Right lobe of liver (tissue), 6 donors: ENCODE measurements at regions not wholly inside any gene's neighbourhood (a gene's known extent, or its start where the extent isn't known, plus 50 kb on each side); places are given as distances from the start of the nearest gene placed in this dataset.

Source experiments
- ATAC-seq, 4 donors: fragments of 200-7000 bp; cut with Tn5 transposase; one replicate each; pipeline ENCODE4 v1.9.1; 2020; ENCODE audit warnings: mild to moderate bottlenecking in 4 of 4, moderate library complexity in 4 of 4
- DNase-seq, 3 donors: peaks; one replicate each; pipeline ENCODE4 v3.0.0-alpha.2; 2020
- H3K27ac ChIP-seq, 3 donors: fragments of 200-600 bp; one replicate each; pipeline ENCODE4 v1.8.0; 2022
- H3K27me3 ChIP-seq, 2 donors: fragments of 200-600 bp; one replicate each; pipeline ENCODE4 v1.8.0; 2022
- H3K36me3 ChIP-seq, 4 donors: fragments of 200-600 bp; sonication (generic) in 1 of 4; one replicate each; pipeline versions ENCODE4 v1.5.1 to v1.8.0; 2017 to 2022; ENCODE audit warnings: control low read depth in 1 of 4
- H3K4me1 ChIP-seq, 4 donors: fragments of 200-600 bp; sonication (generic) in 1 of 4; one replicate each; pipeline versions ENCODE4 v1.5.1 to v1.8.0; 2017 to 2022; ENCODE audit warnings: control low read depth in 1 of 4
- H3K4me3 ChIP-seq, 3 donors: fragments of 200-600 bp; one replicate each; pipeline ENCODE4 v1.8.0; 2022
- H3K9me3 ChIP-seq, 4 donors: fragments of 200-600 bp; sonication (generic) in 1 of 4; one replicate each; pipeline versions ENCODE4 v1.5.1 to v1.8.0; 2017 to 2022; ENCODE audit warnings: control low read depth in 1 of 4
- CTCF ChIP-seq, 4 donors: fragments of 200-600 bp in 3 of 4; fragments of 450-650 bp in 1 of 4; IDR thresholded peaks; one replicate each; pipeline versions ENCODE4 v1.5.1 to v1.8.0; 2016 to 2022; ENCODE audit warnings: antibody characterized with exemption in 4 of 4, mild to moderate bottlenecking in 2 of 4
- POLR2A ChIP-seq: fragments of 450-650 bp; IDR thresholded peaks from one replicate; pipeline ENCODE4 v1.6.1; 2017; ENCODE audit warnings: antibody characterized with exemption, mild to moderate bottlenecking
- WGBS: methylation state at CpG from one replicate; pipeline ENCODE4 v1.1.6; 2018; ENCODE audit warnings: low coverage, low lambda C conversion rate; ENCODE audit not compliant: insufficient coverage; ENCODE audit errors: missing lambda C conversion rate; 5-methylcytosine and 5-hydroxymethylcytosine counted together
- intact Hi-C, 2 donors: fragments of 100-400 bp; cut with DNase I; formaldehyde crosslinking; loops; one replicate each; pipeline versions ENCODE4 v1.11.2 to v1.14.1; 2022
- donor health status: DM: no; HTN: yes; CAD: no.
- donor health status: DM: no; HTN: no; CAD: no.
- donor health status: DM: no; HTN: no; CAD: no.
- donor health status: DM: no; HTN: yes; CAD: no.
- donor health status: DM: no; HTN: yes; CAD: no.

DNA sequence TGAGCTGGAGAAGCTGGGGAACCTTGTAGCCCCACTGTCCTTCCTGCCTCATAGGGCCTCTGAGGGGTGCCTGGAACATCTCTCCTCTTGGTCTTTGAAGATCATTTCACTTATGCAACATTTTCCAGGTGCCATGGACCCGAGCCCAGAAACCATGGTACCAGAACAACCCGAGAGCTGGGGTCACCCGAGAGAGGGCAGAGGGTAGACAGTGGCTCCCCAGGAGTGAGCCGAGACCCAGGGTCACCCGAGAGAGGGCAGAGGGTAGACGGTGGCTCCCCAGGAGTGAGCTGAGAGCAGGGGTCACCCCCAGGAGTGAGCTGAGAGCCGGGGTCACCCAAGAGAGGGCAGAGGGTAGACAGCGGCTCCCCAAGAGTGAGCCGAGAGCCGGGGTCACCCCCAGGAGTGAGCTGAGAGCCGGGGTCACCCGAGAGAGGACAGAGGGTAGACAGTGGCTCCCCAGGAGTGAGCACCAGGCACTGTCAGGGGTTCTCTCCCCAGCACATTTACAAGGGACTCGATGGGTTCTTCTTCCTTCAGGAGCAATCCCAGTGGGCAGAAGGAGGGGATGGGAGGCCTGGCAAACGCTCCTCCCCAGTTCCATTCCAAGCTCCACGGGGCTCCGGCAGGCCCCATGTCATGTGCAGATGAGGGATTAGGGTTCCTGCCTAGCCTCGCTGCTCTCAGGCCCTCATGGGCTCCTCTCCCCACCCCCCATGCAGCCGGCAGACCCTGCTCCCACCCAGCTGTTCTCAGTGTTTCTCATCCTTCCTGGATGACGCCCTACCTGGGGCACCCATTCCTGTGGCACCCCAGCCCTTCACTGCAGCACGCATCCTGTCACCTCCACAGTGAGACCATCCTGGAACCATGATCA lies 163.5 kb downstream of the RTP5 start:
- no peak overlapping the region for H3K4me3 ChIP-seq
- peaks cover 0 to 7% (median 0%) of the 10 kb centered on the region in 4 donors for H3K4me1 ChIP-seq
- H3K27ac ChIP-seq, result no peak overlapping the region
- intact Hi-C loops, result no loop called here
- WGBS, result 51% methylated on average over 3 of the region's 20 CpGs
- TF ChIP-seq POLR2A, result no peak
- TF ChIP-seq CTCF (IDR thresholded peaks at IDR 0.05), result no peak
- no peaks in the 10 kb centered on the region for H3K36me3 ChIP-seq
- no peaks in the 10 kb centered on the region for H3K27me3 ChIP-seq
- no peaks in the 10 kb centered on the region for H3K9me3 ChIP-seq
- ATAC-seq (peak in 1 of 4 donors; percentile 19), DNase-seq (peak in 1 of 3 donors; percentile 37)

DNA sequence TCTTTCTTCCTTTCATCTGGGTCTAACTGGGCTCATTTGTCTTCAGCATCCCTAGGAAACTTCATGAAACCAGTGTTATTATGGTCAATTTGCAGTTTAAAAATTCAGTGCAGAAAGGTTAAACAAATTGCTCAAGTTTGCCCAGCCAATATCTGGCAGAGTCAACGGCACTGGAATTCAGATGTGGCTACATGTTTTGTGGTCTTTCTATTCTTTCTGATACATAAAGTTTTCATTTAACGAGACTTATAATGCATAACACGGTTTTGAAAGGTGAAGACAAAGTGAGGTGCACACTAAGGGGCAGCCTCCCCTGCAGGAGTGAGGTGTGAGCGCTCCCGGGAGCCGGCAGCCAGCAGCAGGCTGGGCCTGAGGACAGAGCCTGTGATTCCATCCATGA lies 164.6 kb downstream of the RTP5 start:
- ATAC-seq (no peak), DNase-seq (no peak)

DNA sequence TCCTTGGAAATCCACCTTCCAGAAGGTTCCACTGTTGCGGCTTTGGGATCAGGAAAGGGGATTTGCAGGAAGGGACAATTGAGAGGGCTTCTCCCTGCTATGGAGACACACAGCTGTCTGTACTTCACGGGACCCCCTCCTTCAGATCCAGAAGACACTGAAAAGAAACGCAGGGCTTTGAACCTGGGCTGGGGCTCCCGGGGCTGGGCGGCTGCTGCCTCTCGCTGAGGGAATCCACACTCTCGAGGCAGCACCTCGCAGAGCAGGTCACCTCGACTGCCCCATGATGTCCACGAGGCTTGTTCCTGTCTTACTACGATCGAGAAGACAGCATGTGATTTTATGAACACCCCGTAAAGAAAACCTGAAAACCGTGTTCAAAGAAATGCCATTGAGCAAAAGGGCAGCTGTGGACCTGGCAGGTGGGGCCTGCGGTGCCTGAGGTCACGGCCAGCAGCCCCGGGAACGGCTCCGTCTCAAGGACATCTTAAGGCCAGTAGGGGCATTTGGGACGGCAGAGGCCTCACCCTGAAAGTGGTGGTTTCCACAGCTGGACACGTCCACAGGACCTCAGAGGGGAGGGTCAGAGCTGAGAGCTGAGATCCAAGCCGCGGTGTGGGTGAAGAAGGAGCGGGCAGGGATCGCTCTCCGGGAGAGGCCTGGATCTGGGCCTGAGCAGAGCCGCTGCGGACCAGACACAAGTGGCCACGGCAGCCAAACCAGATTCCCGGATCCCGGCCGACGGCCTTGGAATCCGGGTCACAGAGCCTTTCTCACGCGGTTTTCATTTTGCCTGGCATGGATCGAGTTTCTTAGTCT lies 165.7 kb downstream of the RTP5 start:
- TF ChIP-seq CTCF (IDR thresholded peaks at IDR 0.05), result no peak
- no peak for TF ChIP-seq POLR2A
- ATAC-seq, result no peak
- Histone ChIP-seq H3K27me3 (no peaks in the 10 kb centered on the region), H3K9me3 (no peaks in the 10 kb centered on the region), H3K27ac (no peak overlapping the region), H3K36me3 (no peaks in the 10 kb centered on the region), H3K4me3 (no peak overlapping the region), H3K4me1 (peaks cover 0 to 22% (median 7%) of the 10 kb centered on the region in 4 donors)
- 75% methylated on average over 7 of the region's 37 CpGs for WGBS
- DNase-seq, result peak in 1 of 3 donors; percentile 32
- intact Hi-C loops, result no loop called here

More for the DNA sequence above, 164.6 kb downstream of the RTP5 start:
- intact Hi-C loops, result no loop called here
- H3K4me3 ChIP-seq, result no peak overlapping the region
- no peak overlapping the region for H3K27ac ChIP-seq
- H3K36me3 ChIP-seq, result no peaks in the 10 kb centered on the region
- H3K27me3 ChIP-seq, result no peaks in the 10 kb centered on the region
- no peaks in the 10 kb centered on the region for H3K9me3 ChIP-seq
- 44% methylated on average over 6 of the region's 6 CpGs for WGBS
- TF ChIP-seq CTCF (IDR thresholded peaks at IDR 0.05), result no peak
- no peak for TF ChIP-seq POLR2A
- H3K4me1 ChIP-seq, result peaks cover 0 to 18% (median 2%) of the 10 kb centered on the region in 4 donors

- TF ChIP-seq CTCF (IDR thresholded peaks at IDR 0.05) (no peak), POLR2A (no peak)
- Histone ChIP-seq H3K4me1 (peaks cover 0 to 22% (median 7%) of the 10 kb centered on the region in 4 donors), H3K9me3 (no peaks in the 10 kb centered on the region), H3K27me3 (no peaks in the 10 kb centered on the region), H3K4me3 (no peak overlapping the region), H3K27ac (no peak overlapping the region), H3K36me3 (no peaks in the 10 kb centered on the region)
- DNase-seq, result peak in 2 of 3 donors; percentile 21 to 38
- intact Hi-C loops, result no loop called here
- no peak for ATAC-seq
- WGBS, result 60% methylated on average over 1 of the region's 17 CpGs
These were observed 166.5 kb downstream of the RTP5 start for GRCh38 chr2:242035858-242036652.
